ENCODE measurements at regions not wholly inside any gene's neighbourhood (a gene's known extent, or its start where the extent isn't known, plus 50 kb on each side); places are given as distances from the start of the nearest gene placed in this dataset.
A peak's percentile ranks its signal among the peaks of the same experiment; 100 is the strongest.

- Mint-ChIP-seq H3K9me3 (ENCODE audit: unreplicated experiment) (peaks cover 8% of the 10 kb centered on the region), H3K4me1 (ENCODE audit: low read depth, unreplicated experiment) (peaks cover 11% of the 10 kb centered on the region), H3K4me3 (ENCODE audit: unreplicated experiment) (no peak overlapping the region), H3K36me3 (ENCODE audit: low read depth, unreplicated experiment) (peaks cover 4% of the 10 kb centered on the region), H3K27ac (ENCODE audit: unreplicated experiment) (no peak overlapping the region), H3K27me3 (ENCODE audit: low read depth, unreplicated experiment) (peaks cover 8% of the 10 kb centered on the region)
- Histone ChIP-seq H3K27ac (ENCODE audit: low read depth, low read length) (peak overlapping the region; percentile 20), H3K9ac (ENCODE audit: low read length) (peak overlapping the region; percentile 61), H3K4me3 (ENCODE audit: insufficient read depth, low read depth, low read length) (peak overlapping the region; percentile 47), H2AFZ (ENCODE audit: low read depth, low read length) (peak overlapping the region; percentile 71), H3K36me3 (ENCODE audit: insufficient read depth, low read length) (no peaks in the 10 kb centered on the region), H3K9me3 (ENCODE audit: insufficient read depth, low read depth, low read length) (no peaks in the 10 kb centered on the region), H3K79me2 (ENCODE audit: insufficient read depth, low read length) (no peaks in the 10 kb centered on the region), H3K27me3 (ENCODE audit: insufficient read depth, low read length) (no peaks in the 10 kb centered on the region), H3K4me2 (ENCODE audit: low read length) (peak overlapping the region; percentile 79), H3K4me1 (ENCODE audit: insufficient read depth, low read length) (peaks cover 43% of the 10 kb centered on the region), H4K20me1 (ENCODE audit: insufficient read depth, low read length) (no peaks in the 10 kb centered on the region)
- DNase-seq (ENCODE audit: low read depth) (peak; percentile 41), FAIRE-seq (no peak)
- TF ChIP-seq CTCF (IDR thresholded peaks at IDR 0.05; ENCODE audit: insufficient read depth, low read depth, low read length) (no peak), EZH2 (IDR thresholded peaks at IDR 0.05; ENCODE audit: insufficient read depth, low read length) (no peak)
Measured at GRCh38 chr17:27379888-27380533, 76.2 kb upstream of the KSR1 start.

- no peaks in the 10 kb centered on the region for H3K79me2 ChIP-seq (ENCODE audit: insufficient read depth, low read length)
- H4K20me1 ChIP-seq (ENCODE audit: insufficient read depth, low read length): no peaks in the 10 kb centered on the region
- no peak overlapping the region for H3K27ac Mint-ChIP-seq (ENCODE audit: unreplicated experiment)
- peaks cover 4% of the 10 kb centered on the region for H3K36me3 Mint-ChIP-seq (ENCODE audit: low read depth, unreplicated experiment)
- peak overlapping the region; percentile 47 for H3K4me3 ChIP-seq (ENCODE audit: insufficient read depth, low read depth, low read length)
- no peaks in the 10 kb centered on the region for H3K9me3 ChIP-seq (ENCODE audit: insufficient read depth, low read depth, low read length)
- FAIRE-seq: no peak
- TF ChIP-seq EZH2 (IDR thresholded peaks at IDR 0.05; ENCODE audit: insufficient read depth, low read length): no peak
- TF ChIP-seq CTCF (IDR thresholded peaks at IDR 0.05; ENCODE audit: insufficient read depth, low read depth, low read length): no peak
- peaks cover 11% of the 10 kb centered on the region for H3K4me1 Mint-ChIP-seq (ENCODE audit: low read depth, unreplicated experiment)
- DNase-seq (ENCODE audit: low read depth): no peak
- H3K4me2 ChIP-seq (ENCODE audit: low read length): peak overlapping the region; percentile 79
- no peak overlapping the region for H3K27ac ChIP-seq (ENCODE audit: low read depth, low read length)
- peak overlapping the region; percentile 71 for H2AFZ ChIP-seq (ENCODE audit: low read depth, low read length)
- peaks cover 43% of the 10 kb centered on the region for H3K4me1 ChIP-seq (ENCODE audit: insufficient read depth, low read length)
- peaks cover 5% of the 10 kb centered on the region for H3K9me3 Mint-ChIP-seq (ENCODE audit: unreplicated experiment)
- H3K36me3 ChIP-seq (ENCODE audit: insufficient read depth, low read length): no peaks in the 10 kb centered on the region
- H3K27me3 Mint-ChIP-seq (ENCODE audit: low read depth, unreplicated experiment): peaks cover 8% of the 10 kb centered on the region
- peak overlapping the region; percentile 61 for H3K9ac ChIP-seq (ENCODE audit: low read length)
- H3K27me3 ChIP-seq (ENCODE audit: insufficient read depth, low read length): no peaks in the 10 kb centered on the region
- H3K4me3 Mint-ChIP-seq (ENCODE audit: unreplicated experiment): no peak overlapping the region
Measured at GRCh38 chr17:27380551-27380950, 75.7 kb upstream of the KSR1 start.

- Histone ChIP-seq H3K27ac (ENCODE audit: low read depth, low read length) (no peak overlapping the region), H3K27me3 (ENCODE audit: insufficient read depth, low read length) (no peaks in the 10 kb centered on the region), H3K4me3 (ENCODE audit: insufficient read depth, low read depth, low read length) (no peak overlapping the region), H3K36me3 (ENCODE audit: insufficient read depth, low read length) (no peaks in the 10 kb centered on the region), H3K9ac (ENCODE audit: low read length) (peak overlapping the region; percentile 61), H2AFZ (ENCODE audit: low read depth, low read length) (peak overlapping the region; percentile 71), H3K4me1 (ENCODE audit: insufficient read depth, low read length) (peaks cover 43% of the 10 kb centered on the region), H4K20me1 (ENCODE audit: insufficient read depth, low read length) (no peaks in the 10 kb centered on the region), H3K79me2 (ENCODE audit: insufficient read depth, low read length) (no peaks in the 10 kb centered on the region), H3K4me2 (ENCODE audit: low read length) (peak overlapping the region; percentile 79), H3K9me3 (ENCODE audit: insufficient read depth, low read depth, low read length) (no peaks in the 10 kb centered on the region)
- peaks cover 8% of the 10 kb centered on the region for H3K27me3 Mint-ChIP-seq (ENCODE audit: low read depth, unreplicated experiment)
- TF ChIP-seq CTCF (IDR thresholded peaks at IDR 0.05; ENCODE audit: insufficient read depth, low read depth, low read length) (peak; percentile 71), EZH2 (IDR thresholded peaks at IDR 0.05; ENCODE audit: insufficient read depth, low read length) (no peak)
- peaks cover 11% of the 10 kb centered on the region for H3K4me1 Mint-ChIP-seq (ENCODE audit: low read depth, unreplicated experiment)
- peaks cover 4% of the 10 kb centered on the region for H3K36me3 Mint-ChIP-seq (ENCODE audit: low read depth, unreplicated experiment)
- no peak overlapping the region for H3K4me3 Mint-ChIP-seq (ENCODE audit: unreplicated experiment)
- peaks cover 5% of the 10 kb centered on the region for H3K9me3 Mint-ChIP-seq (ENCODE audit: unreplicated experiment)
- DNase-seq (ENCODE audit: low read depth) (peak; percentile 32), FAIRE-seq (no peak)
- H3K27ac Mint-ChIP-seq (ENCODE audit: unreplicated experiment): no peak overlapping the region
Measured at GRCh38 chr17:27381007-27381501, 75.2 kb upstream of the KSR1 start.
